ENCODE measurements at regions not wholly inside any gene's neighbourhood (a gene's known extent, or its start where the extent isn't known, plus 50 kb on each side); places are given as distances from the start of the nearest gene placed in this dataset.

DNA sequence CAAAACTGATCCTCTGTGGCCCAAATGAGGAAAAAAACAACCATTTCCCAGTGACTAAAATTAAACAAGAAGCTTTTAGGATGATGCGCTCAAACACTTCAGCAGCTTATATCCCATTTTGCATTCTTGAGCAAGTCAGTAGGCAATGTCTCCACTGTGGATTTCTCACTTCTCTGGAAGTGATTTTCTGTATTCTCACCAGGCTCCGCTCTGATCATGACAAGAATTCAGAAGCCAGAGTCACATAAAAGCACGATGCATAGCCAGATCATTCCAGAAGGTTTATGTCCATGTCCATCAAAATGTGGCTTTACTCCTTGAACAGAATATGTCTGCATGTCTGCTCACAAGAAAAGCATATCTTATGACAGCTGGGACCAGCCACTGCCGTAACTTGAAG is 481.4 kb downstream of the ADRA2A start:
- H3K9me3 ChIP-seq (replicated peaks; ENCODE audit: low read length): no peaks in the 10 kb centered on the region
- no peaks in the 10 kb centered on the region for H3K4me1 ChIP-seq (ENCODE audit: control insufficient read depth, insufficient read depth, low read length)
- no peaks in the 10 kb centered on the region for H3K27me3 ChIP-seq (ENCODE audit: control insufficient read depth, insufficient read depth, low read length)
- H3K4me3 ChIP-seq (ENCODE audit: low read length): no peak overlapping the region
- H3K4me2 ChIP-seq (ENCODE audit: low read length): no peak overlapping the region
- H3K36me3 ChIP-seq (ENCODE audit: insufficient read depth, low read length): no peaks in the 10 kb centered on the region
- no peak overlapping the region for H3K9ac ChIP-seq (ENCODE audit: low read depth, low read length)

DNA sequence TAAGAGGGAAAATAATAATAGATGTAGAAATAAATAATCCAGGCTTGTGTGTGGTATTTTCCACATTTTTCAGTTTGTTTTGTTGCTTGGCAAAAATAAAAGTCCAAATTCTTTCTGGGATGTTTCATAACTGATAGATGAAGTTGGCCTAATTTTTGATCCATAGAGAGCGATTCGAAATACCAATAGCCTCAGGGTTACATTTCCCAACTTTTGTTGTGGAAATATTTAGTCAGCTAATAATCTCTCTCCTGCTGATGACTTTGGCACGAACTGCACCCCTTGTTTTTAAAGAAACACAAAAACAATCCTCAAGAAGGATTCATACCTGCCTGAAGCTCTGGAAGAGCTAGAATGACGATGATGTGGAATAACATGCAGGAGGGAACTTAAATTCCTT is 483.2 kb downstream of the ADRA2A start:
- Histone ChIP-seq H3K4me2 (ENCODE audit: low read length) (no peak overlapping the region), H3K9ac (ENCODE audit: low read depth, low read length) (no peak overlapping the region), H3K9me3 (replicated peaks; ENCODE audit: low read length) (no peaks in the 10 kb centered on the region)

DNA sequence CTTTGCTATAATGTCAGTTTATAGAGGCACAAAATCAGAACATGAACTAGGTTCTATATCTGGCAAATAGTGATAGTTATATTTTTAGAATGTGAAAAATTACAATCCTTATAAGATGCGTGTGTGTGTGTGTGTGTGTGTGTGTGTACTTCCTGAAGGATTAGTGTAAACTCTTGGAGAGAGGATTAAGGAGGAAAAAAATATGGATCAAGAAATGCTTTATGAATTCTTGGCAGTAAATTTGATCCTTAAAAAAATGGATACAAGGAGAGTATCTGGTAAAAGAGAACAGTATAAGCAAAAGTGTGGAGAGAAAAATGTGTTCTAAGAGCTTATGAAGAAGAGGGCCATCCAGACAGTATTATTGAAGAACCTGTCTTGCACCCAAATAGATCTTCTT is 484.3 kb downstream of the ADRA2A start:
- H3K4me1 ChIP-seq (ENCODE audit: control insufficient read depth, insufficient read depth, low read length): no peaks in the 10 kb centered on the region
- no peaks in the 10 kb centered on the region for H3K36me3 ChIP-seq (ENCODE audit: insufficient read depth, low read length)
- no peaks in the 10 kb centered on the region for H3K27me3 ChIP-seq (ENCODE audit: control insufficient read depth, insufficient read depth, low read length)
- H3K9me3 ChIP-seq (replicated peaks; ENCODE audit: low read length): no peaks in the 10 kb centered on the region
- H3K9ac ChIP-seq (ENCODE audit: low read depth, low read length): no peak overlapping the region
- H3K4me2 ChIP-seq (ENCODE audit: low read length): no peak overlapping the region
- no peak overlapping the region for H3K4me3 ChIP-seq (ENCODE audit: low read length)

More for the DNA sequence above, 483.2 kb downstream of the ADRA2A start:
- H3K27me3 ChIP-seq (ENCODE audit: control insufficient read depth, insufficient read depth, low read length): no peaks in the 10 kb centered on the region
- H3K36me3 ChIP-seq (ENCODE audit: insufficient read depth, low read length): no peaks in the 10 kb centered on the region
- no peaks in the 10 kb centered on the region for H3K4me1 ChIP-seq (ENCODE audit: control insufficient read depth, insufficient read depth, low read length)
- H3K4me3 ChIP-seq (ENCODE audit: low read length): no peak overlapping the region

DNA sequence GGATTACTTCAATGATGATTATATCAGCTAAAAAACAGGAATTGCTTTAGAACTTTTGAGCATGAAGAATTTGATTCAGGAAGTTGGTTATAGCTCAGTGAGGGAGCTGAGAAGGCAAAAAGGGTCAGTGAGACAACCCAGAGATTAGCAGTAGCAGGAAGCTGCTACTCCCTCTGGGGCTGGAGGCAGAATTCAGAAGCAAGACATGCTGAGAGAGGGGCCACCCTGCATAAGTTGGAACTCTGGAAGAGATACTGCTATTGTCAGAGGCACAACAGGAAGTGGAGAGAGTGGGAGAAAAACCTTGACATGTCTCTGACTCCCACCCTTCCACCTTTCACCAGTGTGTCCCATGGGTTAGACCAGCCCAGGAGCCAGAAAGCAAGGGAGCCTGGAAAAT is 488.7 kb downstream of the ADRA2A start:
- Histone ChIP-seq H3K36me3 (ENCODE audit: insufficient read depth, low read length) (no peaks in the 10 kb centered on the region), H3K4me2 (ENCODE audit: low read length) (no peak overlapping the region)

DNA sequence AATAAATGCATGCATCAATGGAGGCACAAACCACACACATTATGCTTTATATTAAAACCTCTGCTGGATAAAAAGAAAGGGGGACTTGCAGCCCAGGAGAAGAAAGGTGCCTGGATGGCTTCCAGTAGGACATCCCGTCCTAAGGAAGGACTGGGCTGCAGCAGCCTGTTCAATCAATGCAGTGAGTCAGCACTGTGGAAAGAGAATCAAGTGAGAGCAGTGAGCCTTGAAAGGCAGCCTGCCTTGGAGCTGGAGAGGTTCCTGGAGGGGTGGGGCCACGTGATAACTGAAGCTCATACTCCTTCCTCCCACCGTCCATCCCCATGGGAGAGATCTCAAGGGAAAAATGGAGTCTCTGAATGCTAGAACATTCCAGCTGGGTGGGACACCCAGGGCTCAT is 501.2 kb downstream of the ADRA2A start:
- Histone ChIP-seq H3K9ac (ENCODE audit: low read depth, low read length) (no peak overlapping the region), H3K9me3 (replicated peaks; ENCODE audit: low read length) (no peaks in the 10 kb centered on the region), H3K4me3 (ENCODE audit: low read length) (no peak overlapping the region)

More for the DNA sequence above, 488.7 kb downstream of the ADRA2A start:
- Histone ChIP-seq H3K4me1 (ENCODE audit: control insufficient read depth, insufficient read depth, low read length) (no peaks in the 10 kb centered on the region), H3K9me3 (replicated peaks; ENCODE audit: low read length) (no peaks in the 10 kb centered on the region), H3K9ac (ENCODE audit: low read depth, low read length) (no peak overlapping the region), H3K27me3 (ENCODE audit: control insufficient read depth, insufficient read depth, low read length) (no peaks in the 10 kb centered on the region), H3K4me3 (ENCODE audit: low read length) (no peak overlapping the region)

DNA sequence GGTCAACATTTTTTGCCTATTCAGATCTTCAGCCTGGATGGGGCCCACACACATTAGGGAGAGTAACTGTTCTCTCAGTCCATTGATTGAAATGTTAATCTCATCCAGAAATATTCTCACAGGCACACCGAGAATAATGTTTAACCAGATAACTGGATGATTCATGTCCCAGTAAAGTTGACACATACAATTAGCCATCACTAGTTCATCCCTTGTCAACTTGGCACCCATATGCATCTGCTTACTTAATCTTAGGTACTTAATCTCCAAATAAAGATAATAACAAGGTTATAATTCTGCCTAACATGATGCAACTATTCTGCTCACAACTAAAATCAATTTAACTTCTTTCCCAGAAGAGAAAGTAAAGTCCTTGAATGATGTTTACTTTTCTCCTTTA is 502.6 kb downstream of the ADRA2A start:
- no peaks in the 10 kb centered on the region for H3K9me3 ChIP-seq (replicated peaks; ENCODE audit: low read length)
- no peak overlapping the region for H3K9ac ChIP-seq (ENCODE audit: low read depth, low read length)
- no peaks in the 10 kb centered on the region for H3K27me3 ChIP-seq (ENCODE audit: control insufficient read depth, insufficient read depth, low read length)
- H3K36me3 ChIP-seq (ENCODE audit: insufficient read depth, low read length): no peaks in the 10 kb centered on the region
- no peak overlapping the region for H3K4me3 ChIP-seq (ENCODE audit: low read length)
- no peak overlapping the region for H3K4me2 ChIP-seq (ENCODE audit: low read length)
- H3K4me1 ChIP-seq (ENCODE audit: control insufficient read depth, insufficient read depth, low read length): no peaks in the 10 kb centered on the region

More for the DNA sequence above, 501.2 kb downstream of the ADRA2A start:
- H3K4me2 ChIP-seq (ENCODE audit: low read length): no peak overlapping the region
- H3K4me1 ChIP-seq (ENCODE audit: control insufficient read depth, insufficient read depth, low read length): no peaks in the 10 kb centered on the region
- no peaks in the 10 kb centered on the region for H3K27me3 ChIP-seq (ENCODE audit: control insufficient read depth, insufficient read depth, low read length)
- H3K36me3 ChIP-seq (ENCODE audit: insufficient read depth, low read length): no peaks in the 10 kb centered on the region

DNA sequence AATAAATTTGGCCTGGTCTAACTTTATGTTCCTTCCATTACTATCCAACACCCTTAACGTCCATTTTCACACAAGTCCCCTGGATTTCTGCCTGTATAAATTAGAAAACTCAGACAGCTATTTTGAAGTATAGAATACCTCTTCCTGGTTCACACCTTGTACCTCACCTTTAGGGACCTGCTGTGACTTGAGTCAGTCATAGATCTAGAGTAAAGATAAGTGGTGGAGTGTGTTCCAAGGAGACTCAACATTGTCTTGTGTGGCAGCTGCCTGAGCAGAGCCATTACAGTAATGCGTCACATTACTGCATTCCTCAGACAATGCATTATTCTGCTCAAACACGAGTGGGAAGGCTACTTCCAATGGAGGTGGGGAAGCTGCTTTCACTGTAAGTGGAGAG is 513.9 kb downstream of the ADRA2A start:
- H3K9ac ChIP-seq (ENCODE audit: low read depth, low read length): no peak overlapping the region

DNA sequence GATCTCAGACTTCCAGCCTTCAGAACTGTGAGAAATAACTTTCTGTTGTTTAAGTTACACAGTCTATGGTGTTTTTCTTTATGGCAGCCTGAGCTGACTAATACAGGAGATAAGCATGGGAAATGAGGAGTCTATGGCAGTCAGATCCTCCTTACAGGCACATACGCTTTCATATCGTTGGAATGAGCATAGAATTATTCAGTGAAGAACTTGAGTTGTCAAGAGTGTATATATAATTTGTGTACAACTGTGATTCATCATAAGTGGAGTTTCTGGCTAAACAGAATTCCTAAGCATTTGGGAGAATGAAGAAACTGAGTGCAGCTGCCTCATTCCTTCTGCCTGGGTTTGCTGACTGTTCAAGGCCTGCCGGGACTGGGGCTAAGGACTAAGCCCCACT is 516.7 kb downstream of the ADRA2A start:
- Histone ChIP-seq H3K4me1 (ENCODE audit: control insufficient read depth, insufficient read depth, low read length) (no peaks in the 10 kb centered on the region), H3K9me3 (replicated peaks; ENCODE audit: low read length) (no peaks in the 10 kb centered on the region), H3K36me3 (ENCODE audit: insufficient read depth, low read length) (no peaks in the 10 kb centered on the region), H3K27me3 (ENCODE audit: control insufficient read depth, insufficient read depth, low read length) (no peaks in the 10 kb centered on the region), H3K4me3 (ENCODE audit: low read length) (no peak overlapping the region), H3K9ac (ENCODE audit: low read depth, low read length) (no peak overlapping the region), H3K4me2 (ENCODE audit: low read length) (no peak overlapping the region)

More for the DNA sequence above, 513.9 kb downstream of the ADRA2A start:
- Histone ChIP-seq H3K4me1 (ENCODE audit: control insufficient read depth, insufficient read depth, low read length) (no peaks in the 10 kb centered on the region), H3K4me3 (ENCODE audit: low read length) (no peak overlapping the region), H3K4me2 (ENCODE audit: low read length) (no peak overlapping the region), H3K9me3 (replicated peaks; ENCODE audit: low read length) (no peaks in the 10 kb centered on the region), H3K27me3 (ENCODE audit: control insufficient read depth, insufficient read depth, low read length) (no peaks in the 10 kb centered on the region), H3K36me3 (ENCODE audit: insufficient read depth, low read length) (no peaks in the 10 kb centered on the region)

DNA sequence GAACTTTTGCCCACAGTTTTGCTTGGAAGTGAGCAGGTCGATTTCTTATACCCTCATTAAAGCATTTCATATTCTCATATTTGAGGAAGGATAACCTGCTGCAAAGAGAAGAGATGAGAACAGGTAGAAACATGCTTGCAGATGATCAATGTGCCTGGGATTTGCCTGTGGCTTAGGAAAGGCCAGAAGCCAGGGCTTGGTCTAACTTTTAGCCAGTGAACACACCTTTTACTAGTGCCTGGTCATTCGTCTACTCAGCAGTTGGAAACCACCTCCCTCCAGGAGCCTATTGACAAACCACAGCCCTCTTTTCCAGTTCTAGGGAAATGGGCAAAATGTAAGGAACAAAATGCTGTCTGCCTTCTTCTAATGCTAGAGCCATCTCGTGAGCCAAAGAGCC is 518.3 kb downstream of the ADRA2A start:
- H3K27me3 ChIP-seq (ENCODE audit: control insufficient read depth, insufficient read depth, low read length): peaks cover 1% of the 10 kb centered on the region
- no peaks in the 10 kb centered on the region for H3K36me3 ChIP-seq (ENCODE audit: insufficient read depth, low read length)
- no peaks in the 10 kb centered on the region for H3K4me1 ChIP-seq (ENCODE audit: control insufficient read depth, insufficient read depth, low read length)
- no peak overlapping the region for H3K4me3 ChIP-seq (ENCODE audit: low read length)
- no peak overlapping the region for H3K9ac ChIP-seq (ENCODE audit: low read depth, low read length)
- no peaks in the 10 kb centered on the region for H3K9me3 ChIP-seq (replicated peaks; ENCODE audit: low read length)
- H3K4me2 ChIP-seq (ENCODE audit: low read length): no peak overlapping the region

DNA sequence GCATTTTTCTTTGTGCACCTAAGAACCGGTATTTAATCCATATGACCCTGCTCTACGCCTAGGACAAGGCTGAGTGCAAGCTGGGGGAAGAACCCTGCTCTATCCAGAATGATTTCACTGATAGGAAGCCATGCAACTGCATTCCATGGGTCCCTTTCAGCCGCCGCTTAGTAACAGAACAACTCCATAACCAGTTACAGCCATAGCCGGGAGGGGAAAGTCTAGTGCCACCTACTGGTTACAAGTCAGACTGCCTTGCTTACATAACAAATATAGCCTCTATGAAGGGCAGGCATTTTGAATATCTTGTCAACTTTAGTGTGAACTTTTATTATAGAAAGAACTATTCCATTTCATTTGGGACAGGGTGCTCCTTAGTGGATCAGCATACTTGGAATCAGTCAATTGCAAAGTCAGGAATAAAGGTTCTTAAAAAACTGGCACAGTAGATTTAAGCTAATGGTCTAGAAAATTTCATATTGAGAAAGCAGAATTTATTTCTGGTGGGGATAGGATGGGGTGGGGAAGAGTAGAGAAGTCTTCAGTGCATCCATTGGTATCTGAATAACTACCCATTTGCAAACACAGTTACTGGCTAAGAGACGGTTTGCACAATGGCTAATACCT is 521.7 kb downstream of the ADRA2A start:
- H3K9ac ChIP-seq (ENCODE audit: low read depth, low read length): no peak overlapping the region
- H3K4me3 ChIP-seq (ENCODE audit: low read length): no peak overlapping the region
- peaks cover 4% of the 10 kb centered on the region for H3K27me3 ChIP-seq (ENCODE audit: control insufficient read depth, insufficient read depth, low read length)
- no peaks in the 10 kb centered on the region for H3K9me3 ChIP-seq (replicated peaks; ENCODE audit: low read length)
- H3K4me2 ChIP-seq (ENCODE audit: low read length): no peak overlapping the region
- no peaks in the 10 kb centered on the region for H3K4me1 ChIP-seq (ENCODE audit: control insufficient read depth, insufficient read depth, low read length)
- no peaks in the 10 kb centered on the region for H3K36me3 ChIP-seq (ENCODE audit: insufficient read depth, low read length)

DNA sequence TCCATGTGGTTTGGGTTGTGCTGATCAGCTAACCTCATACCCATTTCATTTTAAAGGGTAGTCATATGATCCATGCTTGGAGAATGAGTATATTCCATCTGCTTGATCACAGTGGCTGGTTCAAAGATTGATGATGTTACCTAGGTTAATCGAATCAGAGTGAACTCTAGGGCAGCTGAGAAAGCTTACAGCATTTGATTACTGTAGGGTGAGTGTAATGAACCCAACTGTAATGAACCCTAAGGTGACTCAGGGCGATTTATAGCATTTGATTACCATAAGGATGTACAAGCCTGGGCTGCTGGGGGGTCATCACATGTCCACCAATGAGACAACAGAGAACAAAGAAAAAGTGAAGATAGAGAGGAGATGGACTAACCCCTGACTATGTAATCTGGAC is 523.1 kb downstream of the ADRA2A start:
- Histone ChIP-seq H3K4me1 (ENCODE audit: control insufficient read depth, insufficient read depth, low read length) (no peaks in the 10 kb centered on the region), H3K27me3 (ENCODE audit: control insufficient read depth, insufficient read depth, low read length) (peaks cover 4% of the 10 kb centered on the region), H3K36me3 (ENCODE audit: insufficient read depth, low read length) (no peaks in the 10 kb centered on the region), H3K9ac (ENCODE audit: low read depth, low read length) (no peak overlapping the region), H3K4me2 (ENCODE audit: low read length) (no peak overlapping the region), H3K4me3 (ENCODE audit: low read length) (no peak overlapping the region), H3K9me3 (replicated peaks; ENCODE audit: low read length) (no peaks in the 10 kb centered on the region)

DNA sequence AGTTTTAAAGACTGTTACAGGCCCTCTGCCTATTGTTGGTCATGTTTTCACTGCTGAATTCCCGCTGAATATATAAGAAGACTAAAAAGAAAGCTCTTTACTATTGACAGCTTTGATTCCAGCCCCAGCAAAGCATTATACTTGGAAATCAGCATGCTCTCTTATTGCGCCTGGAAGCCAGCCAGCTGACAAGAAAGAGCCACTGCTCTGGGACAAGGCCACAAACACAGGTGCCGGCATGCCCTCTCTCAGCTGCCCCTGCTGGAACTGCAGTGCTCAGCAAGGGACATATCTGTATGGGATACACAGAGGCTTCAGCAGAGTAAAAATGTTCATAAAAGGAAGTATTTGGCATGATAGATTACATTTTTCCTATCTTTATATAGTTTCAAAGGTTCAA is 523.9 kb downstream of the ADRA2A start:
- Histone ChIP-seq H3K9me3 (replicated peaks; ENCODE audit: low read length) (no peaks in the 10 kb centered on the region), H3K4me2 (ENCODE audit: low read length) (no peak overlapping the region)

More for the DNA sequence above, 523.9 kb downstream of the ADRA2A start:
- Histone ChIP-seq H3K27me3 (ENCODE audit: control insufficient read depth, insufficient read depth, low read length) (peaks cover 4% of the 10 kb centered on the region), H3K4me3 (ENCODE audit: low read length) (no peak overlapping the region), H3K4me1 (ENCODE audit: control insufficient read depth, insufficient read depth, low read length) (no peaks in the 10 kb centered on the region), H3K9ac (ENCODE audit: low read depth, low read length) (no peak overlapping the region), H3K36me3 (ENCODE audit: insufficient read depth, low read length) (no peaks in the 10 kb centered on the region)

Measured in skeletal muscle satellite cell (primary cell).